Type B pancreatic cell (in vitro differentiated cells): ENCODE measurements at regions not wholly inside any gene's neighbourhood (a gene's known extent, or its start where the extent isn't known, plus 50 kb on each side); places are given as distances from the start of the nearest gene placed in this dataset.

Source experiments
- DNase-seq: peaks from one replicate; pipeline ENCODE4 v3.0.0; 2021; ENCODE audit warnings: mixed read lengths; ENCODE audit not compliant: unreplicated experiment; ENCODE audit errors: extremely low spot score
- H3K27ac Mint-ChIP-seq: 2 replicates; pipeline ENCODE4 v1.8.0; 2021; ENCODE audit warnings: mild to moderate bottlenecking, mixed read lengths
- H3K27me3 Mint-ChIP-seq: 2 replicates; pipeline ENCODE4 v1.8.0; 2021; ENCODE audit warnings: mixed read lengths
- H3K36me3 Mint-ChIP-seq: 2 replicates; pipeline ENCODE4 v1.8.0; 2021; ENCODE audit warnings: mixed read lengths
- H3K4me1 Mint-ChIP-seq: one replicate; pipeline ENCODE4 v1.8.0; 2021; ENCODE audit warnings: mixed read lengths; ENCODE audit not compliant: unreplicated experiment
- H3K4me3 Mint-ChIP-seq: 2 replicates; pipeline ENCODE4 v1.8.0; 2021; ENCODE audit warnings: mild to moderate bottlenecking, mixed read lengths
- H3K9me3 Mint-ChIP-seq: 2 replicates; pipeline ENCODE4 v1.8.0; 2021; ENCODE audit warnings: mixed read lengths
- CTCF ChIP-seq: fragments of 200-600 bp; sonication (generic); conservative IDR thresholded peaks from 2 replicates; pipeline ENCODE4 v1.5.0; 2021; ENCODE audit warnings: antibody characterized with exemption, mild to moderate bottlenecking

DNA sequence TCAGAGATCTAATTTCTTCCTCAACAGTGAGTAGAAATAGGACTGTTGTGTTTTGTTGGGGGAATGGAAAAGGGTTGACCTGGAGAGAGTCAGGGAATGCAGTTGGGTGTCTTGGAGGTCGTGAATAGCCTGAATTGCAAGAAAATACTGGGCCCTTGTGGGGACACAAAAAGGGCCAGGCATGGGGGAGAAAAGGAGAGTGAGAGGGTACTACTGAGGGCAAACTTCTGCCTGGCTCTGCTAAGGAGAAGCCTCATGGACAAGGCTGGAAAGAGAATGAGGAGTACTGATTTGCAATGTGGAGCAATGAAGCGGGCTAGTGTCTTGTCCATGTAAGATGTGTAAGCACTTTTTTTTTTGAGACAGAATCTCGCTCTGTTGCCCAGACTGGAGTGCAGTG, 96.2 kb upstream of the IRF2BP2 start:
- peaks cover 6% of the 10 kb centered on the region for H3K9me3 Mint-ChIP-seq
- no peak for DNase-seq
- no peak for TF ChIP-seq CTCF
- no peaks in the 10 kb centered on the region for H3K36me3 Mint-ChIP-seq
- no peak overlapping the region for H3K27ac Mint-ChIP-seq
- H3K4me1 Mint-ChIP-seq = peaks cover 33% of the 10 kb centered on the region
- H3K27me3 Mint-ChIP-seq = no peaks in the 10 kb centered on the region
- no peak overlapping the region for H3K4me3 Mint-ChIP-seq

DNA sequence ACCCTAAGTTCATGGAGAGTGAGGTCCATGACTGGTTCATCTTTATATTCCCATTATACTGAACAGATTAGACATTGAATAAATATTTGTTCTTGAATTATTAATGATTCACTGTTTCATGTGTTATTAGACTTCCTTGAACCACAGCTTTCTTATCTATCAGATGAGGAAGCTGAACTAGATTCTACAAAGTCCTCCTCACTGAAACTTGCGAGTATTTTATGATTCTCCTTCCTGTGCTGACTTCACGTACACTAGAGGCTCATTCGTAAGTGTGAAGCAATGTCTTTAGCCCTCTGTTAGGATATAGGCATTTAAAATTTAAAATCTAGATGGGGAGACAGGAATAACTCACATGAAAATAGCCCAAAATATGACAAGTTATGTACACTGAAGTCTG, 95.6 kb upstream of the IRF2BP2 start:
- no peaks in the 10 kb centered on the region for H3K27me3 Mint-ChIP-seq
- H3K4me1 Mint-ChIP-seq = peaks cover 36% of the 10 kb centered on the region
- no peak overlapping the region for H3K4me3 Mint-ChIP-seq
- DNase-seq = no peak
- no peaks in the 10 kb centered on the region for H3K36me3 Mint-ChIP-seq
- H3K27ac Mint-ChIP-seq = no peak overlapping the region
- H3K9me3 Mint-ChIP-seq = peaks cover 6% of the 10 kb centered on the region
- no peak for TF ChIP-seq CTCF

DNA sequence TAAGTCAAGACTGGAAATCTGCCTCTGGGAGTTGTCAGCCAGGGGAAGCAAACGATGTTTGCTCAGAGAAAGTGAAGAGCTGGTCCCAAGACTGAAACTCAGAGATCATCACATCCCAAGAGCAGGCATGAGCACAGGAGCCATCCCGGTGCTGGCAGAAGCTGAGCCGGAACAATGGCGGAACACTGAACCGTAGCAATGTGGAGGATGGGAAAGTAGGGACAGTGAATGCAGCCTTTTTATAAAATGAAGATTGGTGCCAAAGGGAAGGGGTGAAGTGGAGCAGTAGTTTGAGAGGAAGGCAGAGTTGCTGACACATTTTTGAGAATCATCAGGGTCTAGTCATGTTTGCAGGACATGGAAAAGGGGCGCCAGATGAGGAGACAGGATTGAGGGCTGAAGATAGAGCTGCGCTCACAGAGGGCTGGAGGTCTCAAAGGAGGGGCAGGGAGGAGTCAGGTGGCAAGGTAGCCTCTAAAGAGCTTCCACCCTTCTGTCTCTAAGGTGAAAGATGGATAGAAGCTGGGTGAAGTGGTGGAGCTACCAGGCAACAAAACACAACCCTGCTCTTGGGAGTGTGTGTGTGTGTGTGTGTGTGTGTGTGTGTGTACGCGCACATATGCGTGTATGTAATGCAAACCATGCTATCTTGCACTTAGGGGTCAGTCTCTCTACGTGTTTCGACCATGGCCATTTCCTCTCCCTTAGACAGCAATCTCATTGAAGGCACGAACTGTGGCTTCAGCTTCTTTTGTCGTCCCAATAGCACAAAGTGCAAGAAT, 94.3 kb upstream of the IRF2BP2 start:
- peaks cover 46% of the 10 kb centered on the region for H3K4me1 Mint-ChIP-seq
- TF ChIP-seq CTCF = no peak
- no peak for DNase-seq
- no peaks in the 10 kb centered on the region for H3K27me3 Mint-ChIP-seq
- no peak overlapping the region for H3K4me3 Mint-ChIP-seq
- H3K9me3 Mint-ChIP-seq = peaks cover 6% of the 10 kb centered on the region
- H3K36me3 Mint-ChIP-seq = no peaks in the 10 kb centered on the region
- no peak overlapping the region for H3K27ac Mint-ChIP-seq

GRCh38 chr1:234702342-234703000, 92.5 kb upstream of the IRF2BP2 start:
- TF ChIP-seq CTCF = no peak
- DNase-seq = no peak
- Mint-ChIP-seq H3K4me1 (peaks cover 39% of the 10 kb centered on the region), H3K27me3 (no peaks in the 10 kb centered on the region), H3K9me3 (peaks cover 6% of the 10 kb centered on the region), H3K4me3 (no peak overlapping the region), H3K36me3 (no peaks in the 10 kb centered on the region), H3K27ac (no peak overlapping the region)

DNA sequence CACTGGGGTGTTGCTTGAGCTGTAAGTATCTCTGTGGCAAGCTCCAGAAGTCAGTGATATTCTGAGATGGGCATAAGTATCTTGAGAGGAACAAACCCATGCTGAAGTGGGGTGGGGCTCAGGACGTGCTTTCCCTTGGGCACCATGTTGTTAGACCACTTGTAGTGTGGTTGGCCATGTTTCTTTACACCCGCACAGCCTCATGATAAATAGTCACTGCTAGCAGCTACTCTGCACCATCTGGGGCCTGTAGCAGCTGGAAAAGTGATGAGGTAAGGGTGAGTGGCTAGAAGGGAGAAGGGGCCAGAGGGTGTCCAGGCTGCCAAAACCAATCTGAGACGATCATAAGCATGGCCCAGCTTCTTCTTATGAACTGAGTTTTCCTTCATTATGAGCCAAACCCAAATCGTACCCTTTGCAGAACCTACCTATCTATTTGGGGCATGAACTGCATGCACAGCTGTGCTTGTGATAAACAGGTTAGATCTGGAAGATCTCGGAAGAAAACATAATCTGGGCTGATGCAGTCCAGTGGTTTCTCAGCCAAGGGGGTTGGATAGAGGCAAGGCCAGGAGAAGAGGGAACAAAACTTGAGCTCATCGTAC, 91.9 kb upstream of the IRF2BP2 start:
- DNase-seq = no peak
- Mint-ChIP-seq H3K27me3 (no peaks in the 10 kb centered on the region), H3K4me3 (no peak overlapping the region), H3K27ac (no peak overlapping the region), H3K4me1 (peaks cover 37% of the 10 kb centered on the region), H3K36me3 (no peaks in the 10 kb centered on the region), H3K9me3 (peaks cover 6% of the 10 kb centered on the region)
- TF ChIP-seq CTCF = no peak
